HG03457 (cell line): ENCODE measurements at regions not wholly inside any gene's neighbourhood (a gene's known extent, or its start where the extent isn't known, plus 50 kb on each side); places are given as distances from the start of the nearest gene placed in this dataset.
"Not testable (repeated sequence)": the region's sequence is repeated elsewhere in the genome, so short reads cannot be mapped to it uniquely, and the experiment has no call there.

ENCODE experiments used
- ATAC-seq: cut with Tn5 transposase; IDR thresholded peaks from one replicate; pipeline ENCODE4 v1.9.1; 2021; ENCODE audit warnings: moderate number of reproducible peaks; ENCODE audit not compliant: unreplicated experiment

- ATAC-seq = no peak
Measured at GRCh38 chr3:168977716-168978374, 685.7 kb downstream of the MECOM start.

DNA sequence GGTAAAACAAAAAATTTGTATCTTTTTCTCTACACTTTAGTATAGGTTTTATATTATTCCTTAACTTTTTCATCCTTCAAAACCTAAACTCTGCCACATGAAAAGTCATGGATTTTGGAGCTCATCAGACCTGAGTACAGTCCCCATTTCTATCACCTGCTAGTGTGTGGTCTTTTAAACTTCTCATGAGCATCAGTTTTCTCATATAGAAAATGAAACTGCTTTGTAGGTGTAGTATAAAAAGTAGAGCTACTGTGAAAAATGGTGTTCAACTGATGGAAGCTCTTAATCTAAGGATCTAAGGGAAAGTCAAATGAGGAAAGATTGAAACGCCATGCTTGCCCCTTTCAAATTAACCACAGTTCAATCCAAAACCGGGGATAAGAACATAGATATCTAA, 686.5 kb downstream of the MECOM start:
- no peak for ATAC-seq

DNA sequence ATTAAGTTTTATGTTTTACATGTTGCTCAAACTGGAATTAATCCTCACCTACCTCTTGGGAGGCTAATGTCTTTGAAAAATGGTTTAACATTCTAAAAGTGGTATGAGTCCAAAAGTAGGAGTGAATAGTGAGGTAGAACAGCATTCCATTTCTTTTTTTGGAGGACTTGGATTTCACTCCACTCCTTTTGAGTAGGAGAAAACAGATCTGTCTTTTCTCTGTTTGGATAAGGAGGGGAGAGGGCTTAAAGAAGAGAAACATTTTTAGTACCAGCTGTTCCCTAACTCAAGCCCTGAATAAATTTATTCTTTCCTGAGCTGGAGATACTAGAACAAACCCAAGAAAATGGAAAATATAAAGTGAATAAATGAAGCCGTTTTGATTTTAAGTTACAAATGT, 687.9 kb downstream of the MECOM start:
- ATAC-seq = no peak

DNA sequence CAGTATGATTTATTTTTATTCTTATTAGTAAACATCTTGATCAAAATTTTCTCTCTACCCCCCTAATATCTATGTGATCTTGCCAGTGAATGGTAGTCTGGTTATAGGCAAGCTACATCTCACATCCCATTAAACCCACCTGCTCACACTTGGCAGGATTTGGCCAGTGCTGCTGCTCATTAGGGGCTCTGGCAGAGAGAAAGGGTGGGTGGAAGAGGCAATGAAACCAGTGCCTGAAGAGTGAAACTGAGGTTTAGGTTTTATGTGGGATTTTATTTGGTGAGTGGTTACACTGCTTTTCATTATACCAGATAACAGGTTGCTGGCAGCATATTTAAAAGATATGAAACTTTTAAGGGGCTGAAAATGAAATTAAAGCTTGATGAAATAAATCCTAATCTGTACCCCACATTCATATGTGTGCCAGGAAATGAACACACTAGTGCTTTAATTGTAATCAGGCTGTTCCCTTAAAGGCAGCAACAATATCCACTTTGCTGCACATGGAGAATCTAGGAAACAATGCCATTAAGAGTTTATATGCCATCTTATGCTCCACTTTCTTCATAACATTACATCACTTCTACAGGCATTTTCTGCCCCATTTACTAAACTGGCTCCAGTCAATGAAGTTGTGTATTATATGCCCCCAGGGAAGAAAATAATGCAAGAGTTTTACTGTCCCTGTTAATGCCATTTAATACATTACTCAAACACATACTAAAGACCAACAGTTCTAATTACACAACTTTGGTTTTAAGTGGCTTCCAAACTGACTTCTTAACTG, 688.7 kb downstream of the MECOM start:
- no peak for ATAC-seq

DNA sequence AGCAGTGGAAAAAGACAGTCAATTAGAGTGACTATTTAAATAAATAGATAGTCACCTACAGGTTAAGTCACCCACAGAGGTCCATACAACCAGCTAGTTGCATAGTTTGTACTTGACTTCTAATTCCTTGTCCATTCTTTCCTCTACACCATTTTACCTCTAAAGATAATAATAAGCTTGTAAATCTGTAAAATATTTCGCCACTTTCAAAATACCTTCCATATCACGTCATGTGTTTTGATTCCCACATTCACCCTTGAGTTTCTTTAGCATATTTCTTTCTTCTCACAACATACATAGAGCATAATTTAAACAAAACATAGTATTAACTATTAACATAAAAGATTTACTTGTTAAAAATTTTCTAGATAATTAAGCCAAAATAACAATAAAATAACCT, 689.6 kb downstream of the MECOM start:
- no peak for ATAC-seq

- no peak for ATAC-seq
Measured at GRCh38 chr3:168973206-168973605, 690.3 kb downstream of the MECOM start.

- no peak for ATAC-seq
Measured at GRCh38 chr3:168968609-168969008, 694.9 kb downstream of the MECOM start.

- no peak for ATAC-seq
Measured at GRCh38 chr3:168964736-168965135, 698.8 kb downstream of the MECOM start.

DNA sequence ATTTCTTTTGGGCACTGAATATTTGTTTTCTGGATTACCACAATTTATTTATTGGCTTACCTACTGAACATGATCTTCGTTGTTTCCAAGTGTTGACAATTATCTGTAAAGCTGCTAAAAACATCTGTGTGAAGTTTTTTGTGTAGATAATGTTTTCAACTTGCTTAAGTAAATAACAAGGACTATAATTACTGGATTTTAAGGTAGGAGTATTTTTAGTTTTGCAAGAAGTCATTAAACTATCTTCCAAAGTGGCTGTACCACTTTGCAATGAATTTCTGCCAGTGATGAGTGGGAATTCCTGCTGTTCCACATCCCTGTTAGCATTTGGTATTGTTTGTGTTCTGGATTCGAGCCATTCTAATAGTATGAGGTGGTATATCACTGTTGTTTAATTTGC, 702.2 kb downstream of the MECOM start:
- no peak for ATAC-seq

DNA sequence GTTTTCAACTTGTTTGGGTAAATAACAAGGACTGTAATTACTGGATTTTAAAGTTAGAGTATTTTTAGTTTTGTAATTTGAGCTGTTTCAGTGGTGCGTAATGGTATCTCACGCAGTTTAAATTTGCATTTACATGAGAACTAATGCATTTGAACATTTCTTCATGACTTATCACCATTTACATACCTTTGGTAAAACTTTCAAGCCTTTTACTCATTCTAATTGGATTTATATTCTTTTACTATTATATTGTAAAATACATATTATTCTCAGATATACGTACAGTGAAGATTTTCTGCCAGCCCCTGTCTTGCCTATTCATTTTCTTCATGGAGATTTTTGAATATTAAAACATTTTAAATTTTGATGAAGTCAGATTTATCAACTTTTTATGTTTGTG, 703.8 kb downstream of the MECOM start:
- no peak for ATAC-seq

DNA sequence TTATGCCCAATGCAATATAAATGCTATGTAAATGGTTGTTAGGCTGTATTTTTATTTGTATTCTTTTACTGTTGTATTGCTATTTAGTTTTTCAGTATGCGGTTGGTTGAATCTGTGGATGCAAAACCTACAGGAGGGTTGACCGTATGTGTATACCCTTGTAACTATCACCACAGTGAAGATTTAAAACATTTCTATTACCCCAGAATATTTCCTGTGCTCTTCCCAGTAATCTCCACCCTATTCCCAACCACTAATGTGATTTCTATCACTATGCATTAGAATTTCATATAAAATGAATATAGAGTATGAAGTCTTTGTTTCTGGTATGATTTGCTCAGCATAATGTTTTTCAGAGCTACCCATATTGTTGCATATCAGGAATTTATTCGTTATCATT, 705.0 kb downstream of the MECOM start:
- ATAC-seq = no peak

DNA sequence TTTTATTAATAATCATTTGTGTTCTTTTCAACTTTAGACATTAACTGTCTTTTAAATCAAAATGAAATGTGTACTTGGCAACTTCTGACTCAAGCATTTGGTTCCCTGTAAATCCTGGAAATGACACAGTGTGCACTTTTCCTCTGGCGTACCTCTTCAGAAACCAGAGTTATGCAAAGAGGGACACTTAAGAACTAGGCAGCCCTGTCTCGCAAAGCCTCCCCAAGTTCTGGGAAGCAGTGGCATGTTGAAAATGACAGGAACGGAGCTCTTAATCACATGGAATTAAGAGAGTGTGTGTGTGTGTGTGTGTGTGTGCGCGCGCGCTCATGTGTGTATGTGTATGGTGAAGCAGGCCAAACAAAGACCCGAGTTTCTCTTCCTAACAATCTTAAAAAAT, 707.4 kb downstream of the MECOM start:
- no peak for ATAC-seq

- no peak for ATAC-seq
Measured at GRCh38 chr3:168952551-168952950, 711.0 kb downstream of the MECOM start.

DNA sequence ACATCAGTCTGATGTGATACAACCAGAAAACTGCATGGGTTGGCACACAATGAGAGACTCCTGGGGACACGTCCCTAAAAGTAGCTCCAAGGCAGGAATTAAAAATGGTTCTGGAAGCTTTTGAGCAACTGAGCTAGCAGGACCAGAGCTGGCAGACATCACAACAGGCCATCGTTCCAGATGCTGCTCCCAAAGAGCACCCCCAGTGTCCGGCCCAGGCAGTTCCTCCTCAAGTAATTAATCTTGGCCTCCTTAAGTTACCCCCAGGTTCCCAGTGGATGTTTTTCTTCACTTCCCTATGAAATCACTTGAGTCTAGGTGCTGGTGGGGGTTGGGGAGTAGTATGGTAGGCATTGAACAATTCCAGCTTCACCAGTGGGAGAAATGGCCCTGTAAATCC, 711.6 kb downstream of the MECOM start:
- ATAC-seq = no peak

GRCh38 chr3:168951368-168951767, 712.1 kb downstream of the MECOM start:
- ATAC-seq = no peak

DNA sequence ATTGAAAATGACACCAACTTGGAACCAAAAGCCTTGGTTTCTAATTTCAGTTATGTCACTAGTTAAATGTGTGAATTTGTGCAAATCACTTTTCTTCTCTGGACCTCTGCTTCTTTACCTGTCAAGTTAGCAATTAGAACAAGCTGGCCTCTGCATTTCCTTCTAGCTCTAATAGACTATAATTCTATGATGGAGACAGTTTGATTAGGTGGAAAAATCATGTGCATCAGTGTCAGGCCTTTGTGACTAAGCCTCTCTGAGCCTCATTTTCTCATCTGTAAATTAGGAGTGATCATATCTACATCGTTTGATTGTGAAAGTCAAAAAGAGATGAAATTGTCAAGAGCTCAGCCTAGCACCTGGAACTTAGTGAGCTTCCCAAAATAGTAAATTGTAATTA, 712.9 kb downstream of the MECOM start:
- ATAC-seq = no peak

DNA sequence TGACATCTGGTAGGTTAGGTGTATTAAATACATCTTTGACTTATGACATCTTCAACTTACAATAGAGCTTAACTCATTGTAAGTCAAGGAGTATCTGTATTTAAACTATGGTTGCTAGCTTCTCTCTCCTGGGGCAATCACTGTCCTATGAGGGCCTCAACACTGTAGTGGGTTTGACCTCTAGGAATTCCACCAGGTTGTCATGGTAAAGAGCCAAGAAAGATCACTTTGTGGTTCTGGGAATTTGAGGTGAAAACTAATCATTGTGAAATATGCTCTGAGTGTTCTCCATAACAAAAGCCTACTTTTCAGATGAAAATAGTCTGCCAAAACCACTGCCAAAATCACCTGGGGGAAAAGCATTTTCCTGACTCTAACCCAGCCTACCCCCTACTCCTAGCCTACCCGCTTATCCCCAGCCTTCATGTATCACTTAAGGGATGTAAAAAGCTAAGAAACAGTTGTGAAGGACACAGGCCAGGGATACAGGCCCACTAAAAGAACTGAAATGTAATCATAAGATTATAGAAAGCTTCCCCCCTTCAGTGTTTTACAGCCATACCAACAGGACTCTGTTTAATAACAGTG, 723.8 kb downstream of the MECOM start:
- no peak for ATAC-seq

DNA sequence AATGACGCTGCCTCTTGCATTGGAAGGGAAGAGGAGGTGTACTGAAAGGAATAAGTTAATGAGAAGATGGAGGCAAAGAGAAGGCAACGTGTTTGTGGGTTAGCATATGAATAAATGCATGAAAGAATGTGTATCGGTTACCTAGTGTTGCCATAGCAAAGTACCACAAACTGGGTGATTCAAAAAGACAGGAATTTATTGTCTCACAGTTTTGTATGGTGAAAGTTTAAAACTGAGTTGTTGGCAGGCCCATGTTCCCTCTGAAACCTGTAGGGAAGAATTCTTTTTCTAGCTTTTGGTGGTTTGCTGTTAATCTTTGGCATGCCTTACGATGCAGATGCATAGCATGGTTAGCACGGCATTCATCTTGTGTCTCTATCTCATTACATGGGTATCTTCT, 729.9 kb downstream of the MECOM start:
- no peak for ATAC-seq

DNA sequence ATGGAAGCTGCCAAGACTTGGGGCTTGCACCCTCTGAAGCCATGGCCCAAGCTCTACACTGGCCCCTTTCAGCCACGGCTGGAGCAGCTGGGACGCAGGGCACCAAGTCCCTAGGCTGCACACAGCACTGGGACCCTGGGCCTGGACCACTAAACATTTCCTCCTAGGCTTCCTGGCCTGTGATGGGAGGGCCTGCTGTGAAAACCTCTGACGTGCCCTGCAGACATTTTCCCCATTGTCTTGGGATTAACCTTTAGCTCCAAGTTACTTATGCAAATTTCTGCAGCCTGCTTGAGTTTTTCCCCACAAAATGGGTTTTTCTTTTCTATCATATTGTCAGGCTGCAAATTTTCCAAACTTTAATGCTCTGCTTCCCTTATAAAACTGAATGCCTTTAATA, 733.5 kb downstream of the MECOM start:
- ATAC-seq = not testable (repeated sequence)

- no peak for ATAC-seq
Measured at GRCh38 chr3:168926426-168926825, 737.1 kb downstream of the MECOM start.

- ATAC-seq = no peak
Measured at GRCh38 chr3:168925568-168925967, 737.9 kb downstream of the MECOM start.

- no peak for ATAC-seq
Measured at GRCh38 chr3:168914662-168915061, 748.9 kb downstream of the MECOM start.
